VCaP (cell line): ENCODE measurements at regions not wholly inside any gene's neighbourhood (a gene's known extent, or its start where the extent isn't known, plus 50 kb on each side); places are given as distances from the start of the nearest gene placed in this dataset.
A peak's percentile ranks its signal among the peaks of the same experiment; 100 is the strongest.
"Not testable (repeated sequence)": the region's sequence is repeated elsewhere in the genome, so short reads cannot be mapped to it uniquely, and the experiment has no call there.

Experiments
- H3K27ac ChIP-seq: fragments of 450-650 bp; 2 replicates; pipeline ENCODE4 v1.5.1; 2017
- CTCF ChIP-seq: fragments of 450-650 bp; conservative IDR thresholded peaks from 2 replicates; pipeline ENCODE4 v1.5.1; 2017; ENCODE audit warnings: mild to moderate bottlenecking, moderate library complexity

GRCh38 chr5:50898966-50899365, 232.5 kb downstream of the PARP8 start:
- H3K27ac ChIP-seq = no peak overlapping the region
- TF ChIP-seq CTCF = no peak

GRCh38 chr5:50900952-50901510, 234.6 kb downstream of the PARP8 start:
- no peak for TF ChIP-seq CTCF

GRCh38 chr5:50903651-50904050, 237.2 kb downstream of the PARP8 start:
- no peak for TF ChIP-seq CTCF
- H3K27ac ChIP-seq = no peak overlapping the region

More at GRCh38 chr5:50900952-50901510, 234.6 kb downstream of the PARP8 start:
- no peak overlapping the region for H3K27ac ChIP-seq

- no peak overlapping the region for H3K27ac ChIP-seq
- TF ChIP-seq CTCF = no peak
These were observed 239.6 kb downstream of the PARP8 start for GRCh38 chr5:50905996-50906570.

GRCh38 chr5:50920160-50920559, 253.7 kb downstream of the PARP8 start:
- H3K27ac ChIP-seq = not testable (repeated sequence)

- peak overlapping the region; percentile 90 for H3K27ac ChIP-seq
- TF ChIP-seq CTCF = no peak
These were observed 255.1 kb downstream of the PARP8 start for GRCh38 chr5:50921366-50922133.

GRCh38 chr5:50922134-50922941, 255.9 kb downstream of the PARP8 start:
- TF ChIP-seq CTCF = peak; percentile 80
- peak overlapping the region; percentile 90 for H3K27ac ChIP-seq
